K562 (cell line): ENCODE measurements at regions not wholly inside any gene's neighbourhood (a gene's known extent, or its start where the extent isn't known, plus 50 kb on each side); places are given as distances from the start of the nearest gene placed in this dataset.

Experiments used
- ATAC-seq: fragments of 200-7000 bp; cut with Tn5 transposase; 3 replicates; pipeline ENCODE4 v1.9.1; 2020; ENCODE audit warnings: moderate library complexity
- BruUV-seq: library from RNA; stranded (reverse); fragments of 400-500 nt; replicated peaks from 2 replicates; lab custom pipeline; 2021; lab: Mats Ljungman, UMichigan
- CTCF ChIA-PET: fragments of 300-600 bp; formaldehyde crosslinking; extraction: SDS; loops from one replicate; lab custom pipeline; 2021; ENCODE audit warnings: low intra/inter-chr PET ratio; lab: Yijun Ruan, JAX
- POLR2A ChIA-PET: fragments of 300-600, 350-650 bp; sonication (Branson Sonifier 250); formaldehyde crosslinking; extraction: SDS; loops from one replicate; lab custom pipeline; 2021; ENCODE audit warnings: antibody characterized with exemption, inconsistent platforms; lab: Yijun Ruan, JAX
- DNase-seq, 4 experiments: peaks; one replicate each; pipeline versions ENCODE4 v3.0.0 to v3.0.0-alpha.2; 2011 to 2018; ENCODE audit warnings: low spot score in 3 of 4, mixed read lengths in 3 of 4; ENCODE audit errors: extremely low read depth in 1 of 4
- FAIRE-seq: peaks from 2 replicates; lab custom pipeline; 2011; peaks lifted over from hg19 to GRCh38; lab: Jason Lieb, UNC
- H2AFZ ChIP-seq: 2 replicates; pipeline ENCODE4 v1.6.0; 2011; ENCODE audit warnings: low read depth, low read length, control low read depth, inconsistent platforms
- H3K27ac ChIP-seq: fragments of 200-600 bp; 3 replicates; pipeline ENCODE4 v1.8.0; 2011; ENCODE audit warnings: low read depth, mild to moderate bottlenecking, control low read depth, inconsistent platforms, low read length, moderate library complexity, mixed read lengths; ENCODE audit errors: extremely low read depth
- H3K27me3 ChIP-seq, 2 experiments: fragments of 300-600 bp in 1 of 2; 2 replicates in 1 of 2; 3 replicates in 1 of 2; pipeline versions ENCODE4 v1.6.0 to v1.8.0; 2011; ENCODE audit warnings: inconsistent platforms in 2 of 2, low read length in 2 of 2, mild to moderate bottlenecking in 1 of 2, mixed read lengths in 1 of 2, moderate library complexity in 1 of 2; ENCODE audit not compliant: control insufficient read depth in 2 of 2, insufficient read depth in 2 of 2
- H3K36me3 ChIP-seq: fragments of 300-600 bp; 3 replicates; pipeline ENCODE4 v1.8.0; 2011; ENCODE audit warnings: mild to moderate bottlenecking, low read length, inconsistent platforms; ENCODE audit not compliant: control insufficient read depth, insufficient read depth
- H3K4me1 ChIP-seq, 2 experiments: fragments of 200-600 bp in 1 of 2; replicated peaks in 1 of 2; 2 replicates in 1 of 2; 3 replicates in 1 of 2; pipeline versions ENCODE4 v1.5.1 to v1.8.0; 2011; ENCODE audit warnings: inconsistent platforms in 2 of 2, low read length in 2 of 2, mild to moderate bottlenecking in 1 of 2, mixed read lengths in 1 of 2, moderate library complexity in 1 of 2; ENCODE audit not compliant: control insufficient read depth in 2 of 2, insufficient read depth in 2 of 2
- H3K4me2 ChIP-seq: 2 replicates; pipeline ENCODE4 v1.6.1; 2011; ENCODE audit warnings: low read length, control low read depth, inconsistent platforms, mixed read lengths; ENCODE audit not compliant: insufficient read depth
- H3K4me3 ChIP-seq: fragments of 200-600 bp; sonication (generic), shearing (Covaris generic); 2 replicates; pipeline ENCODE4 v1.5.1; 2016; ENCODE audit warnings: control low read depth, inconsistent platforms
- H3K79me2 ChIP-seq: fragments of 200-600 bp; 3 replicates; pipeline ENCODE4 v1.8.0; 2011; ENCODE audit warnings: low read length, inconsistent platforms; ENCODE audit not compliant: control insufficient read depth, insufficient read depth
- H3K9ac ChIP-seq, 2 experiments: 2 replicates each; pipeline versions ENCODE4 v1.6.0 to v1.6.1; 2011; ENCODE audit warnings: low read depth in 2 of 2, low read length in 2 of 2, control low read depth in 1 of 2, inconsistent platforms in 1 of 2, mild to moderate bottlenecking in 1 of 2, mixed read lengths in 1 of 2; ENCODE audit not compliant: insufficient read depth in 1 of 2
- H3K9me1 ChIP-seq: one replicate; pipeline ENCODE4 v1.6.0; 2011; ENCODE audit warnings: inconsistent platforms, mild to moderate bottlenecking, low read length, moderate library complexity; ENCODE audit not compliant: control insufficient read depth, insufficient read depth
- H3K9me3 ChIP-seq: replicated peaks from 2 replicates; pipeline ENCODE4 v1.5.1; 2011; ENCODE audit warnings: low read depth, low read length, inconsistent platforms; ENCODE audit not compliant: control insufficient read depth, insufficient read depth
- H4K20me1 ChIP-seq: replicated peaks from 2 replicates; pipeline ENCODE4 v1.6.1; 2011; ENCODE audit warnings: low read length, inconsistent platforms, mixed read lengths; ENCODE audit not compliant: control insufficient read depth, insufficient read depth
- CREBBP ChIP-seq: IDR thresholded peaks from one replicate; pipeline ENCODE4 v1.6.1; 2012; ENCODE audit warnings: low read depth, mild to moderate bottlenecking, control low read depth, inconsistent platforms, low read length
- HNRNPH1 ChIP-seq: fragments of 200-400 bp; formaldehyde crosslinking; optimal IDR thresholded peaks from 2 replicates; pipeline ENCODE3; 2017; ENCODE audit warnings: low read depth, mild to moderate bottlenecking, low read length, moderate library complexity
- HNRNPLL ChIP-seq: fragments of 200-400 bp; formaldehyde crosslinking; IDR thresholded peaks from 2 replicates; pipeline ENCODE4 v1.6.1; 2017; ENCODE audit warnings: low read length, low read depth, mild to moderate bottlenecking; ENCODE audit not compliant: poor library complexity, severe bottlenecking
- ILK ChIP-seq: fragments of 450-650 bp; IDR thresholded peaks from 2 replicates; pipeline ENCODE4 v1.6.1; 2016; ENCODE audit warnings: missing genetic modification characterization, low read depth, mild to moderate bottlenecking, missing compliant biosample characterization, moderate library complexity, borderline replicate concordance
- RB1 ChIP-seq: fragments of 450-650 bp; IDR thresholded peaks from 2 replicates; pipeline ENCODE4 v1.6.1; 2017; ENCODE audit warnings: low read depth, mild to moderate bottlenecking
- THRAP3 ChIP-seq: fragments of 450-650 bp; IDR thresholded peaks from 2 replicates; pipeline ENCODE4 v1.6.1; 2016; ENCODE audit warnings: mild to moderate bottlenecking, inconsistent platforms, borderline replicate concordance
- ZBTB26 ChIP-seq: fragments of 450-650 bp; formaldehyde crosslinking; IDR thresholded peaks from 2 replicates; pipeline ENCODE4 v1.4.0; 2022; ENCODE audit warnings: missing genetic modification characterization
- ZNF232 ChIP-seq: sonication (generic); formaldehyde crosslinking; IDR thresholded peaks from 2 replicates; pipeline ENCODE4 v1.8.0; 2022; ENCODE audit warnings: mild to moderate bottlenecking, missing genetic modification reagents
- WGBS: fragments of 100-300 bp; shearing (Covaris generic); methylation state at CpG from one replicate; pipeline ENCODE4 v1.1.6; 2016; ENCODE audit warnings: low coverage, mixed read lengths; ENCODE audit not compliant: insufficient coverage; ENCODE audit errors: missing lambda C conversion rate; 5-methylcytosine and 5-hydroxymethylcytosine counted together
- in situ Hi-C: fragments of 300-500 bp; cut with MboI; formaldehyde crosslinking; loops from 4 replicates; pipeline ENCODE4 v1.15.0; 2018; ENCODE audit warnings: inconsistent platforms, mixed read lengths
- intact Hi-C: fragments of 100-400 bp; cut with micrococcal nuclease; formaldehyde crosslinking; loops from 2 replicates; pipeline ENCODE4 v1.14.2; 2022
- TF ChIP-seq, protein P1 (sequence below): IDR thresholded peaks from 2 replicates; pipeline ENCODE4 v1.6.1; 2012; ENCODE audit warnings: low read depth, low read length, improper control_type of control experiment, borderline replicate concordance
- TF ChIP-seq, protein P2 (sequence below): sonication (generic); formaldehyde crosslinking; IDR thresholded peaks from 2 replicates; pipeline ENCODE4 v1.8.0; 2023; ENCODE audit warnings: mild to moderate bottlenecking, missing genetic modification reagents

- no TSS peak for BruUV-seq
- no peaks in the 10 kb centered on the region for H4K20me1 ChIP-seq
- no peaks in the 10 kb centered on the region for H3K27me3 ChIP-seq
- TF ChIP-seq ILK (tag) (no peak), ZNF232 (CRISPR knock-in tag) (no peak), RB1 (no peak), THRAP3 (no peak), ZBTB26 (CRISPR knock-in tag) (no peak), HNRNPLL (no peak), HNRNPH1 (no peak), CREBBP (no peak)
- TF ChIP-seq, protein P1, sequence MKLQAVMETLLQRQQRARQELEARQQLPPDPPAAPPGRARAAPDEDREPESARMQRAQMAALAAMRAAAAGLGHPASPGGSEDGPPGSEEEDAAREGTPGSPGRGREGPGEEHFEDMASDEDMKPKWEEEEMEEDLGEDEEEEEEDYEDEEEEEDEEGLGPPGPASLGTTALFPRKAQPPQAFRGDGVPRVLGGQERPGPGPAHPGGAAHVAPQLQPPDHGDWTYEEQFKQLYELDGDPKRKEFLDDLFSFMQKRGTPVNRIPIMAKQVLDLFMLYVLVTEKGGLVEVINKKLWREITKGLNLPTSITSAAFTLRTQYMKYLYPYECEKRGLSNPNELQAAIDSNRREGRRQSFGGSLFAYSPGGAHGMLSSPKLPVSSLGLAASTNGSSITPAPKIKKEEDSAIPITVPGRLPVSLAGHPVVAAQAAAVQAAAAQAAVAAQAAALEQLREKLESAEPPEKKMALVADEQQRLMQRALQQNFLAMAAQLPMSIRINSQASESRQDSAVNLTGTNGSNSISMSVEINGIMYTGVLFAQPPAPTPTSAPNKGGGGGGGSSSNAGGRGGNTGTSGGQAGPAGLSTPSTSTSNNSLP, result no peak
- TF ChIP-seq, protein P2, sequence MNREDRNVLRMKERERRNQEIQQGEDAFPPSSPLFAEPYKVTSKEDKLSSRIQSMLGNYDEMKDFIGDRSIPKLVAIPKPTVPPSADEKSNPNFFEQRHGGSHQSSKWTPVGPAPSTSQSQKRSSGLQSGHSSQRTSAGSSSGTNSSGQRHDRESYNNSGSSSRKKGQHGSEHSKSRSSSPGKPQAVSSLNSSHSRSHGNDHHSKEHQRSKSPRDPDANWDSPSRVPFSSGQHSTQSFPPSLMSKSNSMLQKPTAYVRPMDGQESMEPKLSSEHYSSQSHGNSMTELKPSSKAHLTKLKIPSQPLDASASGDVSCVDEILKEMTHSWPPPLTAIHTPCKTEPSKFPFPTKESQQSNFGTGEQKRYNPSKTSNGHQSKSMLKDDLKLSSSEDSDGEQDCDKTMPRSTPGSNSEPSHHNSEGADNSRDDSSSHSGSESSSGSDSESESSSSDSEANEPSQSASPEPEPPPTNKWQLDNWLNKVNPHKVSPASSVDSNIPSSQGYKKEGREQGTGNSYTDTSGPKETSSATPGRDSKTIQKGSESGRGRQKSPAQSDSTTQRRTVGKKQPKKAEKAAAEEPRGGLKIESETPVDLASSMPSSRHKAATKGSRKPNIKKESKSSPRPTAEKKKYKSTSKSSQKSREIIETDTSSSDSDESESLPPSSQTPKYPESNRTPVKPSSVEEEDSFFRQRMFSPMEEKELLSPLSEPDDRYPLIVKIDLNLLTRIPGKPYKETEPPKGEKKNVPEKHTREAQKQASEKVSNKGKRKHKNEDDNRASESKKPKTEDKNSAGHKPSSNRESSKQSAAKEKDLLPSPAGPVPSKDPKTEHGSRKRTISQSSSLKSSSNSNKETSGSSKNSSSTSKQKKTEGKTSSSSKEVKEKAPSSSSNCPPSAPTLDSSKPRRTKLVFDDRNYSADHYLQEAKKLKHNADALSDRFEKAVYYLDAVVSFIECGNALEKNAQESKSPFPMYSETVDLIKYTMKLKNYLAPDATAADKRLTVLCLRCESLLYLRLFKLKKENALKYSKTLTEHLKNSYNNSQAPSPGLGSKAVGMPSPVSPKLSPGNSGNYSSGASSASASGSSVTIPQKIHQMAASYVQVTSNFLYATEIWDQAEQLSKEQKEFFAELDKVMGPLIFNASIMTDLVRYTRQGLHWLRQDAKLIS (CRISPR knock-in tag), result no peak
- no peak overlapping the region for H3K4me3 ChIP-seq
- H3K9me3 ChIP-seq, result no peaks in the 10 kb centered on the region
- ChIA-PET POLR2A (no interaction called here), CTCF (no interaction called here)
- no peaks in the 10 kb centered on the region for H3K36me3 ChIP-seq
- in situ Hi-C loops, result no loop called here
- no peak overlapping the region for H3K4me2 ChIP-seq
- WGBS, result 10% methylated on average over 4 of the region's 4 CpGs
- no peaks in the 10 kb centered on the region for H3K79me2 ChIP-seq
- H3K9me1 ChIP-seq, result no peaks in the 10 kb centered on the region
- FAIRE-seq (no peak), ATAC-seq (no peak; the same call in 2 of the 3 replicates), DNase-seq (no peak)
- no peak overlapping the region for H3K27ac ChIP-seq
- H3K4me1 ChIP-seq, result no peaks in the 10 kb centered on the region
- intact Hi-C loops, result loop anchor here (10.0 kb wide), 1 partner anchor 571 kb away; no protein-coding TSS in a partner anchor
- H3K9ac ChIP-seq, result no peak overlapping the region
- H2AFZ ChIP-seq, result no peak overlapping the region; the same call in 1 of the 2 replicates
Measured at GRCh38 chr2:167543721-167544120, 655.4 kb downstream of the XIRP2 start.
